ENCODE measurements at regions not wholly inside any gene's neighbourhood (a gene's known extent, or its start where the extent isn't known, plus 50 kb on each side); places are given as distances from the start of the nearest gene placed in this dataset.

DNA sequence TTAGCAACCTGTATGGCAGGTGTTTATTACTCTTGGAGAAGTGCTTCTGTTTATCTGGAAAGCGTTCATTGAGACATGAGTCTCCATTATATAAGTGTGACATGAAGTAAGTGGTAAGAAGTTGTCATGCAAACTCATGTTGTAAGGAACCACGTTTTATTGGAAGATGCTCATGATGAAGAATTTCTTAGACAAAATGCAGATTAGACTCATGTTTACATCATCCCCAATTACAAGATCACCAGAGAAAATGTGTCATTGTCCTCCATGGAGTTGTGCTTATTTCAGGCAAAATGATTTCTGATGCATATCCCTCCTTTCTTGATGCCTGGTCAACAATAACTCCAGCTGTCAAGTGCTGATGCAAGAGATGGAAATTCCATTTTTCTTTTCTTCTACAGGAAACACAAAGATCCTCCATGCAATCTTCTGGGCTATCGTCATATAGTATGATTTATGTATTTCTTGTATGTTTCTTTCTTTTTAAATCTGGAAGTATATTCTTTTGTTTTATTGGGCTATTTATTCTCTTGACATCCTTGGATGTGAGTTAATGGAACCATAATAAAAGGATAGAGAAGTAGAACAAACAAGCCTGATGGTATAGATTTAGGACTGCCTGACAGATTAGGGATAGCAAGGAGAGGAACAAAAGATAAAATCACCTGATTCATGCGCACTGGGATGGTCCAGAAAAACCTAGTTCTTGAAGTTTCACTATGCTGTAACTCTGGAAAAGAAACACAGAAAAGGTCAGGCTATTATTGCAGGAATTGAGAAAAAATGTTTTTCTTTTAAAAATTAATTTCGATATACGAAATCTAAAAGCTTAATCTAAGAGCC lies 50.7 kb upstream of the DIAPH3 start:
- Histone ChIP-seq H2AK9ac (replicated peaks; ENCODE audit: low read depth, low read length, poor library complexity) (no peak overlapping the region), H3K27me3 (ENCODE audit: control insufficient read depth, insufficient read depth, low read length) (peaks cover 11% of the 10 kb centered on the region), H2BK5ac (ENCODE audit: low read depth, low read length, poor library complexity, severe bottlenecking) (no peak overlapping the region), H4K5ac (ENCODE audit: low read depth, low read length) (no peak overlapping the region), H3K4me1 (ENCODE audit: control insufficient read depth, insufficient read depth, low read length) (no peaks in the 10 kb centered on the region), H3K23ac (ENCODE audit: low read depth, low read length) (no peak overlapping the region), H3K4me2 (ENCODE audit: low read depth, low read length) (no peak overlapping the region), H4K20me1 (ENCODE audit: insufficient read depth, low read length) (no peaks in the 10 kb centered on the region), H3K14ac (replicated peaks; ENCODE audit: low read depth, low read length) (no peak overlapping the region), H2AK5ac (ENCODE audit: low read depth, low read length) (no peak overlapping the region), H3K56ac (ENCODE audit: extremely low read depth, insufficient read depth, low read length) (no peak overlapping the region), H4K8ac (ENCODE audit: low read depth in 2 of 2, low read length in 2 of 2) (no peak overlapping the region), H3K9ac (ENCODE audit: low read depth, low read length) (no peak overlapping the region), H2BK120ac (ENCODE audit: low read depth, low read length) (no peak overlapping the region), H2BK15ac (ENCODE audit: low read depth, low read length) (no peak overlapping the region), H3K79me1 (ENCODE audit: low read depth in 1 of 2, low read length in 2 of 2) (no peaks in the 10 kb centered on the region), H2BK20ac (ENCODE audit: low read depth, low read length) (no peak overlapping the region), H4K91ac (ENCODE audit: insufficient read depth, low read depth, low read length) (no peak overlapping the region), H3K27ac (ENCODE audit: insufficient read depth, low read length) (no peak overlapping the region), H2AFZ (replicated peaks; ENCODE audit: low read length, poor library complexity) (no peak overlapping the region), H3K4ac (ENCODE audit: low read depth, low read length) (no peak overlapping the region), H3K36me3 (ENCODE audit: control insufficient read depth, insufficient read depth, low read length) (no peaks in the 10 kb centered on the region), H3K4me3 (ENCODE audit: insufficient read depth, low read depth, low read length) (no peak overlapping the region), H3K9me1 (ENCODE audit: insufficient read depth, low read length) (no peaks in the 10 kb centered on the region), H3K9me3 (ENCODE audit: control insufficient read depth, insufficient read depth, low read length) (no peaks in the 10 kb centered on the region), H3K18ac (ENCODE audit: low read depth, low read length) (no peak overlapping the region)
- dilution Hi-C loops (cut with HindIII; ENCODE audit: low sequenced_read_pairs, unreplicated experiment), result no loop called here
- ChIA-PET CTCF (no interaction called here), POLR2A (ENCODE audit: unreplicated experiment) (no interaction called here)
- no CpG with 5 or more reads among the region's 6 CpGs for whole genome bisulfite sequencing, 2 experiments (ENCODE audit: extremely low coverage in 2 of 2, insufficient read length in 1 of 2)
- TF ChIP-seq RFX5 (IDR thresholded peaks at IDR 0.05; ENCODE audit: low read depth, low read length), result no peak
- no peak for TF ChIP-seq MAFK (IDR thresholded peaks at IDR 0.05; ENCODE audit: low read depth, low read length)
- no peak for TF ChIP-seq FOS (IDR thresholded peaks at IDR 0.05; ENCODE audit: low read depth, low read length)
- no peak for TF ChIP-seq RAD21 (IDR thresholded peaks at IDR 0.05; ENCODE audit: low read length)
- no peak for TF ChIP-seq MAZ (IDR thresholded peaks at IDR 0.05; ENCODE audit: borderline replicate concordance, low read depth, low read length)
- TF ChIP-seq RCOR1 (IDR thresholded peaks at IDR 0.05; ENCODE audit: insufficient replicate concordance, low read length), result no peak
- no peak for TF ChIP-seq CHD1 (IDR thresholded peaks at IDR 0.05; ENCODE audit: low read depth, low read length)
- no peak for TF ChIP-seq MXI1 (IDR thresholded peaks at IDR 0.05; ENCODE audit: borderline replicate concordance, low read depth, low read length)
- no peak for TF ChIP-seq BHLHE40 (IDR thresholded peaks at IDR 0.05; ENCODE audit: low read depth, low read length)
- TF ChIP-seq NFE2L2 (IDR thresholded peaks at IDR 0.05; ENCODE audit: low read depth, low read length), result no peak
- TF ChIP-seq, protein P1, sequence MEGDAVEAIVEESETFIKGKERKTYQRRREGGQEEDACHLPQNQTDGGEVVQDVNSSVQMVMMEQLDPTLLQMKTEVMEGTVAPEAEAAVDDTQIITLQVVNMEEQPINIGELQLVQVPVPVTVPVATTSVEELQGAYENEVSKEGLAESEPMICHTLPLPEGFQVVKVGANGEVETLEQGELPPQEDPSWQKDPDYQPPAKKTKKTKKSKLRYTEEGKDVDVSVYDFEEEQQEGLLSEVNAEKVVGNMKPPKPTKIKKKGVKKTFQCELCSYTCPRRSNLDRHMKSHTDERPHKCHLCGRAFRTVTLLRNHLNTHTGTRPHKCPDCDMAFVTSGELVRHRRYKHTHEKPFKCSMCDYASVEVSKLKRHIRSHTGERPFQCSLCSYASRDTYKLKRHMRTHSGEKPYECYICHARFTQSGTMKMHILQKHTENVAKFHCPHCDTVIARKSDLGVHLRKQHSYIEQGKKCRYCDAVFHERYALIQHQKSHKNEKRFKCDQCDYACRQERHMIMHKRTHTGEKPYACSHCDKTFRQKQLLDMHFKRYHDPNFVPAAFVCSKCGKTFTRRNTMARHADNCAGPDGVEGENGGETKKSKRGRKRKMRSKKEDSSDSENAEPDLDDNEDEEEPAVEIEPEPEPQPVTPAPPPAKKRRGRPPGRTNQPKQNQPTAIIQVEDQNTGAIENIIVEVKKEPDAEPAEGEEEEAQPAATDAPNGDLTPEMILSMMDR (conservative IDR thresholded peaks at IDR 0.05; ENCODE audit: low read depth, low read length), result no peak
- TF ChIP-seq, protein P2, sequence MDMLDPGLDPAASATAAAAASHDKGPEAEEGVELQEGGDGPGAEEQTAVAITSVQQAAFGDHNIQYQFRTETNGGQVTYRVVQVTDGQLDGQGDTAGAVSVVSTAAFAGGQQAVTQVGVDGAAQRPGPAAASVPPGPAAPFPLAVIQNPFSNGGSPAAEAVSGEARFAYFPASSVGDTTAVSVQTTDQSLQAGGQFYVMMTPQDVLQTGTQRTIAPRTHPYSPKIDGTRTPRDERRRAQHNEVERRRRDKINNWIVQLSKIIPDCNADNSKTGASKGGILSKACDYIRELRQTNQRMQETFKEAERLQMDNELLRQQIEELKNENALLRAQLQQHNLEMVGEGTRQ (IDR thresholded peaks at IDR 0.05; ENCODE audit: low read depth, low read length), result no peak
- DNase-seq (no peak), ATAC-seq (ENCODE audit: low read depth) (no peak)
- in situ Hi-C loops (cut with MboI; ENCODE audit: low sequenced_read_pairs), result no loop called here
- no TSS peak for BruUV-seq (replicated peaks)
- intact Hi-C loops (cut with micrococcal nuclease), result no loop called here

All from IMR-90 (cell line).